ENCODE measurements at regions not wholly inside any gene's neighbourhood (a gene's known extent, or its start where the extent isn't known, plus 50 kb on each side); places are given as distances from the start of the nearest gene placed in this dataset.

DNA sequence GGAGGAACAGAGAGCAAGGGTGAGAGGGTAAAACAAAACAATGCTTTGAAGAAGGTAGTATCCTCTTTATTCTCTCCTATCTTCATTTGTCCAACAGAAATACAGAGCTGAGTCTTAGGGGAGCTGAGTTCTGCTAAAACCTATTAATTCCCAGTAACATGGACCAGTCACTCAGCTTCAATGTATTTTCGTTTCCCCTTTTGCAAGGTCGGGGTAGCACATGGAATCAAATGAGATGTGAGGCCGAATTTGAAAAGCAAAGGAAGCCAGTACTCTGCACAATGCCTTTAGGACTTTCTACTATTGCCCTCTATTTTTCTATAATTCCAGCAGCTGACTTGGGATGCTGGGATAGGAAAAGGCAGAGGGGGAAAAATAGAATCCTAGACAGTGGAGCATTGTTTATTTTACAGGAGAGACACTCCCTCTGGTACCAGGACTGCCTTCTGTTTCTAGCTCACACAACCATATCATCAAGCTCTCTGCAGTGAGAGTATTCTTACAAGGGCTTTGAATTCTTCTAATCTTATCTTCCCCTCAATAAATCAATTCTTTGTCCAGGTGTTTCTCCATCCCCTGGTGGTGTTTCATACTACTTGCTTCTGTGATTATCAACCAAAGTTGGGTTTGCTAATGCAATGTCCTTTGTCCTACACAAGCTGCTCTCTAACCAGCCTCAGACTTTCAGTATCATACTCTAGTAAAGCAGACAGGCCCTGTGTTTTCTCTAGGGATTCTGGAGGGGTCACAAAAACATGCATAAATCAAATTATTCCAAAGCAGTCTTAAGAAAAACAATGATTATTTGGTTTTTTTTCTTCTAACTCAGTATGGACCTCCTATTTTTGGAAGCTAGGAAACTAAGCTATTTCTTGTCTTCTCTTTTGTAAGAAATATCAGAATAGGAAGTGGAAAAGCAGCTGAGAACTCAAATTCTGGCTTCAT is 341.5 kb downstream of the OSTF1 start:
- Histone ChIP-seq H3K9me3 (ENCODE audit: control insufficient read depth, insufficient read depth, low read depth, low read length) (no peaks in the 10 kb centered on the region), H3K36me3 (ENCODE audit: control insufficient read depth in 2 of 2, insufficient read depth in 1 of 2, low read length in 2 of 2) (no peaks in the 10 kb centered on the region), H3K4me3 (ENCODE audit: low read depth, low read length) (no peak overlapping the region), H3K4me1 (ENCODE audit: control insufficient read depth, insufficient read depth, low read length) (no peaks in the 10 kb centered on the region), H3K27ac (ENCODE audit: extremely low read depth, low read depth, low read length) (no peak overlapping the region)
- POLR2A ChIA-PET = no interaction called here
- TF ChIP-seq OSR2 (tag by site-specific recombination; IDR thresholded peaks at IDR 0.05) (no peak), ZNF175 (tag by site-specific recombination; IDR thresholded peaks at IDR 0.05) (no peak), TCF7L2 (IDR thresholded peaks at IDR 0.05; ENCODE audit: borderline replicate concordance, low read depth, low read length) (no peak), ZNF549 (tag by site-specific recombination; IDR thresholded peaks at IDR 0.05) (no peak), ZNF610 (tag by site-specific recombination; IDR thresholded peaks at IDR 0.05; ENCODE audit: borderline replicate concordance) (no peak)
- TF ChIP-seq, protein P1, sequence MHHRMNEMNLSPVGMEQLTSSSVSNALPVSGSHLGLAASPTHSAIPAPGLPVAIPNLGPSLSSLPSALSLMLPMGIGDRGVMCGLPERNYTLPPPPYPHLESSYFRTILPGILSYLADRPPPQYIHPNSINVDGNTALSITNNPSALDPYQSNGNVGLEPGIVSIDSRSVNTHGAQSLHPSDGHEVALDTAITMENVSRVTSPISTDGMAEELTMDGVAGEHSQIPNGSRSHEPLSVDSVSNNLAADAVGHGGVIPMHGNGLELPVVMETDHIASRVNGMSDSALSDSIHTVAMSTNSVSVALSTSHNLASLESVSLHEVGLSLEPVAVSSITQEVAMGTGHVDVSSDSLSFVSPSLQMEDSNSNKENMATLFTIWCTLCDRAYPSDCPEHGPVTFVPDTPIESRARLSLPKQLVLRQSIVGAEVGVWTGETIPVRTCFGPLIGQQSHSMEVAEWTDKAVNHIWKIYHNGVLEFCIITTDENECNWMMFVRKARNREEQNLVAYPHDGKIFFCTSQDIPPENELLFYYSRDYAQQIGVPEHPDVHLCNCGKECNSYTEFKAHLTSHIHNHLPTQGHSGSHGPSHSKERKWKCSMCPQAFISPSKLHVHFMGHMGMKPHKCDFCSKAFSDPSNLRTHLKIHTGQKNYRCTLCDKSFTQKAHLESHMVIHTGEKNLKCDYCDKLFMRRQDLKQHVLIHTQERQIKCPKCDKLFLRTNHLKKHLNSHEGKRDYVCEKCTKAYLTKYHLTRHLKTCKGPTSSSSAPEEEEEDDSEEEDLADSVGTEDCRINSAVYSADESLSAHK (tag by site-specific recombination; IDR thresholded peaks at IDR 0.05) = no peak
- CTCF ChIA-PET = no interaction called here

DNA sequence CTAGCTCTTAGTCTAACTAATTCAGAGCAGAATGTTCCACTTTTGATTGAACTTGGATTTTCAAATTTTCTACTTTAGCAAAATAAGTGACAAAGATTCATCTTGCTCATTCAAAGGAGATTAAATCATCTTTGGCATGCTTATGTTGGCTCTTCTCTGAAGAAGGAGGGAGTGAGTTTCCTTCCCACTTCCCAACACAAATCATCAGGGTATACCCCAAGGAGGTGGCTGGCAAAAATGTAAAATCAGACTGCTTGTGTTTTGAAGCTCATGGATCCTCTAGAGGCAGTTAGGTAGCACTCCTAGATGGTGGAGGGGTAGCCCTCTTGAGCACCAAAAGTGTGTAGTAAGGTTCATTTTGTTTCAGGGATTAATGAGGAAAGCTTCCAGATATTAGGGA is 343.1 kb downstream of the OSTF1 start:
- TF ChIP-seq ZNF701 (tag by site-specific recombination; IDR thresholded peaks at IDR 0.05) = no peak
- TF ChIP-seq, protein P2, sequence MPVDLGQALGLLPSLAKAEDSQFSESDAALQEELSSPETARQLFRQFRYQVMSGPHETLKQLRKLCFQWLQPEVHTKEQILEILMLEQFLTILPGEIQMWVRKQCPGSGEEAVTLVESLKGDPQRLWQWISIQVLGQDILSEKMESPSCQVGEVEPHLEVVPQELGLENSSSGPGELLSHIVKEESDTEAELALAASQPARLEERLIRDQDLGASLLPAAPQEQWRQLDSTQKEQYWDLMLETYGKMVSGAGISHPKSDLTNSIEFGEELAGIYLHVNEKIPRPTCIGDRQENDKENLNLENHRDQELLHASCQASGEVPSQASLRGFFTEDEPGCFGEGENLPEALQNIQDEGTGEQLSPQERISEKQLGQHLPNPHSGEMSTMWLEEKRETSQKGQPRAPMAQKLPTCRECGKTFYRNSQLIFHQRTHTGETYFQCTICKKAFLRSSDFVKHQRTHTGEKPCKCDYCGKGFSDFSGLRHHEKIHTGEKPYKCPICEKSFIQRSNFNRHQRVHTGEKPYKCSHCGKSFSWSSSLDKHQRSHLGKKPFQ (tag by site-specific recombination; IDR thresholded peaks at IDR 0.05) = no peak
- no peak for TF ChIP-seq ZFHX2 (tag by site-specific recombination; conservative IDR thresholded peaks at IDR 0.05)
- TF ChIP-seq ZNF274 (IDR thresholded peaks at IDR 0.05; ENCODE audit: low read length) = no peak
- no peak for TF ChIP-seq ZNF274 (tag by site-specific recombination; IDR thresholded peaks at IDR 0.05; ENCODE audit: borderline replicate concordance)
- TF ChIP-seq ZNF266 (tag by site-specific recombination; IDR thresholded peaks at IDR 0.05; ENCODE audit: low read depth) = no peak
- no peak for TF ChIP-seq IKZF3 (tag by site-specific recombination; IDR thresholded peaks at IDR 0.05)
- no peak for TF ChIP-seq ZNF146 (tag by site-specific recombination; IDR thresholded peaks at IDR 0.05)
- no peak for TF ChIP-seq HOXD13 (CRISPR knock-in tag; IDR thresholded peaks at IDR 0.05; ENCODE audit: borderline replicate concordance)
- no peak for TF ChIP-seq ZBTB1 (tag by site-specific recombination; IDR thresholded peaks at IDR 0.05)
- no peak for TF ChIP-seq ZBTB8A (tag by site-specific recombination; IDR thresholded peaks at IDR 0.05)
- no peak for TF ChIP-seq ZNF133 (tag by site-specific recombination; IDR thresholded peaks at IDR 0.05)
- ChIA-PET POLR2A (no interaction called here), CTCF (interaction anchor here (0.7 to 1.0 kb wide), 2 partner anchors 9 to 17 kb away, joined by 3 to 5 read pairs; no protein-coding TSS in a partner anchor)
- no peak overlapping the region for H3K4me3 ChIP-seq (ENCODE audit: low read depth, low read length)
- H3K4me1 ChIP-seq (ENCODE audit: control insufficient read depth, insufficient read depth, low read length) = no peaks in the 10 kb centered on the region
- H3K27ac ChIP-seq (ENCODE audit: extremely low read depth, low read depth, low read length) = no peak overlapping the region
- no peaks in the 10 kb centered on the region for H3K36me3 ChIP-seq (ENCODE audit: control insufficient read depth in 2 of 2, insufficient read depth in 1 of 2, low read length in 2 of 2)
- H3K9me3 ChIP-seq (ENCODE audit: control insufficient read depth, insufficient read depth, low read depth, low read length) = no peaks in the 10 kb centered on the region

DNA sequence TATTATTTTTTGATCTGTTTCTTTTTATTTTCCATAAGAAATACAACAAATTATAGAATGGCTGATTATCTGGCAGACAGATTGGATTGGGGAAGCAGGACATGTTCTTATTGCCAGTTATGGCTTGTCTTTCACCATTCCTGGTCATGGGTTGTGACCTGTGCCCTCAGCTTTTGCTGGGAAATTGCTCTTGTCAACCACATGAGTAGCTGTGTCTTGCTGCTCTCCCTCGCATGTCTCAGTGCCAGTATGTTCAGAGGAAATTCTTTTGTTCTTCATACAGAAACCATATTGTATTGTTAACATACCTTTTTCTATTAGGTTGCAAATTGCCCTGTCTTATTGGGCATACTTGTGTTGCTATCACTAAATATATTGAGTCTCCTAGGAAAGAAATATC is 344.1 kb downstream of the OSTF1 start:
- H3K4me1 ChIP-seq (ENCODE audit: control insufficient read depth, insufficient read depth, low read length) = no peaks in the 10 kb centered on the region
- H3K9me3 ChIP-seq (ENCODE audit: control insufficient read depth, insufficient read depth, low read depth, low read length) = no peaks in the 10 kb centered on the region
- POLR2A ChIA-PET = no interaction called here
- no peak overlapping the region for H3K4me3 ChIP-seq (ENCODE audit: low read depth, low read length)
- H3K36me3 ChIP-seq (ENCODE audit: control insufficient read depth in 2 of 2, insufficient read depth in 1 of 2, low read length in 2 of 2) = no peaks in the 10 kb centered on the region
- CTCF ChIA-PET = no interaction called here
- no peak overlapping the region for H3K27ac ChIP-seq (ENCODE audit: extremely low read depth, low read depth, low read length)
- no peak for TF ChIP-seq ZBTB48 (tag by site-specific recombination; IDR thresholded peaks at IDR 0.05)
- no peak for TF ChIP-seq ZNF843 (tag by site-specific recombination; IDR thresholded peaks at IDR 0.05)
- no peak for TF ChIP-seq ZNF239 (tag by site-specific recombination; IDR thresholded peaks at IDR 0.05)
- TF ChIP-seq ZNF248 (tag by site-specific recombination; IDR thresholded peaks at IDR 0.05) = no peak
- TF ChIP-seq ZNF214 (tag by site-specific recombination; IDR thresholded peaks at IDR 0.05; ENCODE audit: borderline replicate concordance) = no peak
- TF ChIP-seq, protein P2 (tag by site-specific recombination; IDR thresholded peaks at IDR 0.05) = no peak
- no peak for TF ChIP-seq ZNF747 (tag by site-specific recombination; IDR thresholded peaks at IDR 0.05)
- TF ChIP-seq ZNF623 (tag by site-specific recombination; IDR thresholded peaks at IDR 0.05) = no peak

All from HEK293 (cell line).